ENCODE measurements at regions not wholly inside any gene's neighbourhood (a gene's known extent, or its start where the extent isn't known, plus 50 kb on each side); places are given as distances from the start of the nearest gene placed in this dataset.
A peak's percentile ranks its signal among the peaks of the same experiment; 100 is the strongest.

DNA sequence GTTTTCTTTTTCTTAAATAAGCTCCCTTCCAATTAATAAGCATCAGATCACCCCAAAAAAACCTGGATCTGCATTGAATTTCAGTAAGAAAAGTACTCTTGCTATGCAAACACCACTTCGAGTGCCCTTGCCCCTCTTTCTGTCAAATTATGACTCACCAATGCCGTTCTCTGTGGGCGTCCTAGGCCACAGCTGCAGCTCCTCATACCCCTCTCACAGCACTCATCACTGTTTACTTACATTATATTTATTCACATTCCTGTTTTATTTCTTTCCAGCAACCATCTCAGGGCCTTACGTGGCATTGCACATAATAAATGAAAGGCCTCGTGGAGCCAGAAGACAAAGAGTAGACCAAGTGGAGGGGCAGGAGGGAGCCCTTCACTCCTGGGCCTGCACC, 99.1 kb upstream of the CTTNBP2NL start:
- H3K9ac ChIP-seq (ENCODE audit: low read depth, low read length), result no peak overlapping the region
- BruUV-seq (replicated peaks), result no TSS peak
- H2BK5ac ChIP-seq (ENCODE audit: low read depth, low read length, poor library complexity, severe bottlenecking), result no peak overlapping the region
- H4K8ac ChIP-seq (ENCODE audit: low read depth in 2 of 2, low read length in 2 of 2), result no peak overlapping the region
- no peak overlapping the region for H2BK20ac ChIP-seq (ENCODE audit: low read depth, low read length)
- ATAC-seq (ENCODE audit: low read depth) (peak; percentile 65), DNase-seq (peak; percentile 50)
- H3K4me3 ChIP-seq (ENCODE audit: insufficient read depth, low read depth, low read length), result no peak overlapping the region
- H4K5ac ChIP-seq (ENCODE audit: low read depth, low read length), result no peak overlapping the region
- ChIA-PET CTCF (no interaction called here), POLR2A (ENCODE audit: unreplicated experiment) (no interaction called here)
- H3K27ac ChIP-seq (ENCODE audit: insufficient read depth, low read length), result no peak overlapping the region
- H3K4me1 ChIP-seq (ENCODE audit: control insufficient read depth, insufficient read depth, low read length), result no peaks in the 10 kb centered on the region
- no peak overlapping the region for H4K91ac ChIP-seq (ENCODE audit: insufficient read depth, low read depth, low read length)
- TF ChIP-seq RCOR1 (IDR thresholded peaks at IDR 0.05; ENCODE audit: insufficient replicate concordance, low read length), result no peak
- TF ChIP-seq FOS (IDR thresholded peaks at IDR 0.05; ENCODE audit: low read depth, low read length), result 0 out of 2 replicates have a peak, but pooled peaks have one; percentile 35
- H3K56ac ChIP-seq (ENCODE audit: extremely low read depth, insufficient read depth, low read length), result no peak overlapping the region
- H3K9me3 ChIP-seq (ENCODE audit: control insufficient read depth, insufficient read depth, low read length), result no peaks in the 10 kb centered on the region; the same call in 1 of the 2 replicates
- H2BK15ac ChIP-seq (ENCODE audit: low read depth, low read length), result no peak overlapping the region
- no peak overlapping the region for H3K18ac ChIP-seq (ENCODE audit: low read depth, low read length)
- WGBS, 2 experiments (ENCODE audit: extremely low coverage in 2 of 2, insufficient read length in 1 of 2), result no CpG with 5 or more reads among the region's 5 CpGs
- no peak overlapping the region for H3K23ac ChIP-seq (ENCODE audit: low read depth, low read length)
- no peaks in the 10 kb centered on the region for H3K36me3 ChIP-seq (ENCODE audit: control insufficient read depth, insufficient read depth, low read length)
- H2AK9ac ChIP-seq (replicated peaks; ENCODE audit: low read depth, low read length, poor library complexity), result no peak overlapping the region
- H2AFZ ChIP-seq (replicated peaks; ENCODE audit: low read length, poor library complexity), result no peak overlapping the region
- in situ Hi-C loops (cut with MboI; ENCODE audit: low sequenced_read_pairs), result no loop called here
- no peak overlapping the region for H3K4ac ChIP-seq (ENCODE audit: low read depth, low read length)
- dilution Hi-C loops (cut with HindIII; ENCODE audit: low sequenced_read_pairs, unreplicated experiment), result no loop called here
- H4K20me1 ChIP-seq (ENCODE audit: insufficient read depth, low read length), result no peaks in the 10 kb centered on the region
- no peaks in the 10 kb centered on the region for H3K79me1 ChIP-seq (ENCODE audit: low read depth in 1 of 2, low read length in 2 of 2)
- no peak overlapping the region for H2BK120ac ChIP-seq (ENCODE audit: low read depth, low read length)
- H3K4me2 ChIP-seq (ENCODE audit: low read depth, low read length), result no peak overlapping the region
- H3K9me1 ChIP-seq (ENCODE audit: insufficient read depth, low read length), result no peaks in the 10 kb centered on the region
- no peak overlapping the region for H3K14ac ChIP-seq (replicated peaks; ENCODE audit: low read depth, low read length)
- H2AK5ac ChIP-seq (ENCODE audit: low read depth, low read length), result no peak overlapping the region
- intact Hi-C loops (cut with micrococcal nuclease), result loop anchor here (5.0 kb wide), 1 partner anchor 520 kb away; no protein-coding TSS in a partner anchor
- H3K27me3 ChIP-seq (ENCODE audit: control insufficient read depth, insufficient read depth, low read length), result peaks cover 3% of the 10 kb centered on the region; the same call in 1 of the 2 replicates
